Immature natural killer cell (primary cell): ENCODE measurements at regions not wholly inside any gene's neighbourhood (a gene's known extent, or its start where the extent isn't known, plus 50 kb on each side); places are given as distances from the start of the nearest gene placed in this dataset.

Experiments used
- DNase-seq, 3 donors: peaks; one replicate each; pipeline ENCODE4 v3.0.0; 2022; ENCODE audit warnings: mixed read lengths in 1 of 3
- H3K27ac Mint-ChIP-seq, 6 donors: one replicate each; pipeline ENCODE4 v1.8.0; 2020; ENCODE audit warnings: mixed read lengths in 6 of 6, mild to moderate bottlenecking in 5 of 6, inconsistent platforms in 4 of 6, moderate library complexity in 3 of 6
- H3K27me3 Mint-ChIP-seq, 3 donors: one replicate each; pipeline ENCODE4 v1.8.0; 2020 to 2021; ENCODE audit warnings: low read depth in 3 of 3, mild to moderate bottlenecking in 3 of 3, mixed read lengths in 3 of 3, moderate library complexity in 3 of 3, inconsistent platforms in 1 of 3
- H3K36me3 Mint-ChIP-seq, 3 donors: one replicate each; pipeline ENCODE4 v1.8.0; 2020; ENCODE audit warnings: mixed read lengths in 3 of 3, inconsistent platforms in 2 of 3, mild to moderate bottlenecking in 2 of 3
- H3K4me1 Mint-ChIP-seq, 2 donors: one replicate each; pipeline ENCODE4 v1.8.0; 2020; ENCODE audit warnings: inconsistent platforms in 2 of 2, mild to moderate bottlenecking in 2 of 2, mixed read lengths in 2 of 2, moderate library complexity in 1 of 2
- H3K4me3 Mint-ChIP-seq, 5 donors: one replicate each; pipeline ENCODE4 v1.8.0; 2020; ENCODE audit warnings: mild to moderate bottlenecking in 5 of 5, mixed read lengths in 5 of 5, inconsistent platforms in 3 of 5, moderate library complexity in 3 of 5
- H3K9me3 Mint-ChIP-seq, 6 donors: one replicate each; pipeline ENCODE4 v1.8.0; 2020; ENCODE audit warnings: mild to moderate bottlenecking in 6 of 6, mixed read lengths in 6 of 6, inconsistent platforms in 4 of 6, moderate library complexity in 3 of 6

DNA sequence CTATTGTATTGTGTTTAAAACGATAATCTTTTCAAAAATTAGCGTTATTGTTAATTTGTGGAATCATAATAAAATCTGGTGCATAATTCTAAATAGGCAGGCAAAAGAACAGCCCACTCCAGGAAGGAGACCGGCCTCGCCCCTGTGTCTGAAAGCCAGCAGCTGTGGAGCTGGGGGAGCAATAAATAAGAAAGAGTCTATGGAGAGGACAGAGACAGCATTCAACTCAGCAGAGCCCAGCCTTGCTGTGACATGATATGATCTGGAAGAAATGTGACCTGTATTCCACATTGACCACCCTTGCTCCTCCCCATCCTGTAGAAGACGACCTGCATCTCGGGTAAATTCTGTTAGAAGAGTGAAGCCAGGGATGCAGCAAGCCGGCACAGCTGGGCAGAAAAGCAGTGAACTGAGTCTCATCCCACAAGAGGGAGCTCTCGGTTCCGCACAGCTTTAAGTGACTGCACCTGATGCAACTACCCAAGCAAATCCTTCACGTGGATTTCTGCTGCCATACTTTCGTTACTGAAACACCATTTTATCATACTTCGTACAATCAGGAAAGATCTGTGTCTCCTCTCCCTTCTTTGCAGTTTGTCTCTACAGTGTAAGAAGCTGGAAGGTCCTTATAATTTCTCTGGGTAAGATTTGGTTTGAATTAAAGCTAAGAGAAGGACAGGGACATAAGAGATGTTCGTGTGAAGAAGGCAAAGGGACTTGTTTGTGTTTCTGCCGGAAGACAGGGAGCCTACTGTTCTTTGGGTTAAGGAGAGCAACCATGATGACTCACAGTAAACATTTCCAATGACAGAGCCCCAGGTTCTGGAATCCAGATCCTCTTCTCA, 427.1 kb downstream of the GPAM start:
- H3K27ac Mint-ChIP-seq = no peak overlapping the region
- no peak overlapping the region for H3K4me3 Mint-ChIP-seq
- no peaks in the 10 kb centered on the region for H3K36me3 Mint-ChIP-seq
- H3K4me1 Mint-ChIP-seq = no peaks in the 10 kb centered on the region
- peaks cover 0 to 5% (median 0%) of the 10 kb centered on the region in 3 donors for H3K27me3 Mint-ChIP-seq
- DNase-seq = no peak
- H3K9me3 Mint-ChIP-seq = peaks cover 0 to 2% (median 0%) of the 10 kb centered on the region in 6 donors

DNA sequence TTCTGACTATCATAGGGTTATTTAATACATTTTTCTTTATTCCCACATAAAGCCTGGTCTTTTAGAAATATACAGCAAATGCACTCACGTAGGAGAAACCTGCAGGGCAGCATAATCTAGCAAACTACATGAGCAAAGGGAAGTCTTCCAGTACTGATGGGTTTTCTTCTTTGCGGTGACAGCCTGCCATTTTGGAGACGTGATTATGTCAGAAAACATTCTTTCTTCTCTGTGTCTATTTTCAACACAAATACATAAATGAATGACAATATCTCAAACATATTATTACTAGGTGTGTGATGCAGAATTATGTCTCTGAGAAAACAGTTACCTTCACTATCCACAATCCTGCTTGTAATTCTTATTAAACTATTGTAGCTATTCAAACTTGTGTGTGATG, 425.0 kb downstream of the GPAM start:
- Mint-ChIP-seq H3K36me3 (no peaks in the 10 kb centered on the region), H3K27ac (no peak overlapping the region), H3K27me3 (peaks cover 0 to 3% (median 0%) of the 10 kb centered on the region in 3 donors), H3K4me1 (no peaks in the 10 kb centered on the region), H3K9me3 (peaks cover 0 to 2% (median 0%) of the 10 kb centered on the region in 6 donors), H3K4me3 (no peak overlapping the region)
- DNase-seq = no peak

DNA sequence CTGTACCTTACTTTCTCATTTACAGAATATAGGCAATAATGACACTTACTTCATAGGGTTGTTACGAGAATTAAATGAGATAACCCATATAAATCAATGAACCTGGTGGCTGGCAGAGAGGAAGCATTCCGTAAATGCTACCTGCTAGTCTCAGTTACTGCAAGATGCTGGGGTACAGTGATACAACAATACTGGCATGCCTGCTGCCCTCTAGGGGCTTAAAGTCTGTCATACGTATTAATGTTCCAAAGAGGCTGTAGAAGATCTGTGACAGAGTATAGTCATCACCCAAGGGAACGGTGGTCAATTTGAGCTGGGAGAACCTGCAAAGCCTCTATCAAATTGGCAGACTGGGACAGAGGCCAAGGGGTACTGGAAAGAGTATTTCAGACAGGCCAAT, 421.5 kb downstream of the GPAM start:
- H3K9me3 Mint-ChIP-seq = peaks cover 0 to 2% (median 0%) of the 10 kb centered on the region in 6 donors
- H3K27me3 Mint-ChIP-seq = peaks cover 0 to 4% (median under 1%) of the 10 kb centered on the region in 3 donors
- no peak overlapping the region for H3K4me3 Mint-ChIP-seq
- DNase-seq = no peak
- no peaks in the 10 kb centered on the region for H3K36me3 Mint-ChIP-seq
- no peak overlapping the region for H3K27ac Mint-ChIP-seq
- no peaks in the 10 kb centered on the region for H3K4me1 Mint-ChIP-seq

DNA sequence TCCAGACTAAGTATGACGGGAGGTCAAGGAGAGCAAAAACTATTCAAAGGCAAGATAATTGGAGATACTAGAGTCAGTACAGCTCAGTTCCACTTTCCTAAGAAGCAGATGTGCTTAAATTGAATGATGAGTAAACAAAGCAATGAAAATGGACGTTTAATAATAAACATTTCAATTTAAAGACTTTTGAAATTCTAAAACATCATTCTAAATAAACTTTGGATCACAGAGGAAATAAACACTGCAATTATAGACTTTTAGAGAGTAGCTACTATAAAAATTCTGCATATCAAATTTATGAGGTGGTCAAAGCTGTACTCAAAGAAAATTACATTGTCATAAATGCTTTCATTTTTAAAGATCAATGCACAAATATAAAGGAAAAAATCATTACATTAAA, 418.3 kb downstream of the GPAM start:
- Mint-ChIP-seq H3K9me3 (peaks cover 0 to 2% (median 0%) of the 10 kb centered on the region in 6 donors), H3K27ac (no peak overlapping the region), H3K4me3 (no peak overlapping the region), H3K36me3 (no peaks in the 10 kb centered on the region), H3K4me1 (no peaks in the 10 kb centered on the region), H3K27me3 (peaks cover 0 to 2% (median 2%) of the 10 kb centered on the region in 3 donors)
- no peak for DNase-seq

DNA sequence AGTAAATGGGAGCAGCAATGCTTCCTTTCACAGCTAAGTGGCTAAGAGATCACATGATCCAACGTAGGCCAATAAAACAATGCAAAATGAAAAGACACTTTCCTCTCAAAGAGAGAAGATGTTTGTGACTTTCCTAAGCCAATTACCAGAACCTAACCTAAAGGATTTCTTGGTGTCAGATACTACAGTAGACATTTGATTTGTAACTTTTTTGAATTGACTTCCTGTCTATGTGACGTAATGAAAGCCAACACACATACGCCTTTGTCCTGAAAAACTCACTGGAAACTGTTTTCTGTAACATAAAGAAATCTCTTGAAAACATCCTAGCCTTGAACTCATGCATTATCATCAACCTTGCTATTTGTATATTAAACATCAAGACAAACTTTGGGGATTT, 417.1 kb downstream of the GPAM start:
- no peak for DNase-seq
- peaks cover 0 to 2% (median 0%) of the 10 kb centered on the region in 6 donors for H3K9me3 Mint-ChIP-seq
- peaks cover 0 to 2% (median 2%) of the 10 kb centered on the region in 3 donors for H3K27me3 Mint-ChIP-seq
- H3K4me3 Mint-ChIP-seq = no peak overlapping the region
- no peaks in the 10 kb centered on the region for H3K36me3 Mint-ChIP-seq
- H3K4me1 Mint-ChIP-seq = no peaks in the 10 kb centered on the region
- H3K27ac Mint-ChIP-seq = no peak overlapping the region

DNA sequence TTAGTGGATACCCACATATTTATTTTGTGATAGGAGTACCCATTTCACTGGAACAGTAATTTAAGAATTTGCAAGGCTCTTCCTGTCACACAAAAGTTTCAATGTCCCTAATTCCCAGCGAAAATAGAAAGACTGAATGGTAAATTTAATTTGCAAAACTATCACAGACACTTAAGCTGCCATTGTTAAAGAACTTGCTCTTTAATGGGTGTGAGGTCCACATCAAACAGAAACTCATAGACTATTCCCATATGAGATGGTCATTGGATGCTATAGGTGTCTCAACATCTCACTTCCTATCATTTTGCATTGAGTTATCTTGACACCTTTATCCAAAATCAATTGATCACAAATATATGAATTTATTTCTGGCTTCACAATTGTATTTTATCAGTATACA, 415.9 kb downstream of the GPAM start:
- Mint-ChIP-seq H3K9me3 (peaks cover 0 to 2% (median 0%) of the 10 kb centered on the region in 6 donors), H3K27ac (no peak overlapping the region), H3K4me1 (no peaks in the 10 kb centered on the region), H3K27me3 (peaks cover 0 to 2% (median 2%) of the 10 kb centered on the region in 3 donors), H3K36me3 (no peaks in the 10 kb centered on the region), H3K4me3 (no peak overlapping the region)
- no peak for DNase-seq

DNA sequence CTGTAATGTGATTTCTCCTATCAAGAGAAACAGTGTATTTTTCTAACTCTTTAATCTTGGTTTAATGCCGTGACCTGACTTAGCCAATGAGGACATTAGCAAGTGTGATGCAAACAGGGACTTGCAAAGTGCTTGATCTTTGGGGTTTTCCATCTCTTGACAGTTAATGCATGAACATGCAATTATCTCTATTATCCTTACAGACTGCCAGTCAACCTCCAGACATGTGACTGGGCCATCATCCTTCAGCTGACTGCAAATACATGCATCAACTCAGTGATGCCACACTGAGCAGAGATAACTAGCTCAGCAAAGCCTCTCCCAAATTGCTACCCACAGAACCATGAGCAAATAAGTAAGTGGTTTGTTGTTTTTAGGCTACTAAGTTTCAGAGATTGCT, 409.6 kb downstream of the GPAM start:
- no peak overlapping the region for H3K27ac Mint-ChIP-seq
- peaks cover 0 to 3% (median under 1%) of the 10 kb centered on the region in 6 donors for H3K9me3 Mint-ChIP-seq
- DNase-seq = no peak
- H3K36me3 Mint-ChIP-seq = no peaks in the 10 kb centered on the region
- H3K4me3 Mint-ChIP-seq = no peak overlapping the region
- H3K4me1 Mint-ChIP-seq = no peaks in the 10 kb centered on the region
- no peaks in the 10 kb centered on the region for H3K27me3 Mint-ChIP-seq

DNA sequence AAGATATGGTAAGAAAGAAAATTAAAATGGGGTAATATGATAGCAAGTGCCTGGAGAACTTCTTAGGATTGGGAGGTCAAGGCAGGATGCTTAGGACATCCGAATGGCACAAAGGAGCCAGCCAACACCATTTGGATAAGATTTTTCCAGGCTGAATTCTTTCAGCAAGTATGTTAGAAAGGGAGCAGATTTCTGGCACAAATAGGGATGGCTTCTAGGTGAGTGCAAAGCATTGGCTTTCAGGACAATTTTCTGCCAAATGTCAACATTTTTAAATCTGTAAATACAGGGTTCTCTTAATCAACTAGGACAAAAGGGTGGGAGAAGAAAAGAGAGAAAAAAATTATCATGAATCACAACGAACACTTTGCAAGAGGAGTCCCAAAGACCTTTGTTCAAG, 409.1 kb downstream of the GPAM start:
- H3K4me1 Mint-ChIP-seq = no peaks in the 10 kb centered on the region
- peaks cover 0 to 3% (median under 1%) of the 10 kb centered on the region in 6 donors for H3K9me3 Mint-ChIP-seq
- H3K4me3 Mint-ChIP-seq = no peak overlapping the region
- DNase-seq = no peak
- H3K27ac Mint-ChIP-seq = no peak overlapping the region
- no peaks in the 10 kb centered on the region for H3K27me3 Mint-ChIP-seq
- H3K36me3 Mint-ChIP-seq = no peaks in the 10 kb centered on the region

DNA sequence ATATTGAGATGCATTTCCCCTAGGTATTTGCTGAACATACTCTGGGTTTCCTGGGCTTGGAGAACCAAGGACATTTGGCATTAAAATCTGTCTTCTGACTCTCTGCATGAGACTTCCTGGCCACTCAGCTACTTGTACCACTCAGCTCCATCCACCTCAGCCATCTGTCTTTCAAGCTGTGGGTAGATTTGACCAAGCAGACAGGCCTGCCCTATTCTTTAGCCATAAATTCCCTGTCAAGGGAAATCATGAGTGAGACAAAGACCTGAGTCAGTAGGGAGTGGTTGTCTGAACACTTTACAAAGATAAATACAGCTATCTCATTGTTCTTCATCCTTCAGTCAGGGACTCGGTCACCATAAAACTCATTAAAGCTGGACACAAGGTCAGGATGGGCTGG, 399.1 kb downstream of the GPAM start:
- H3K27ac Mint-ChIP-seq = no peak overlapping the region
- no peaks in the 10 kb centered on the region for H3K4me1 Mint-ChIP-seq
- no peak overlapping the region for H3K4me3 Mint-ChIP-seq
- no peaks in the 10 kb centered on the region for H3K36me3 Mint-ChIP-seq
- no peak for DNase-seq
- peaks cover 0 to 5% (median under 1%) of the 10 kb centered on the region in 6 donors for H3K9me3 Mint-ChIP-seq
- H3K27me3 Mint-ChIP-seq = peaks cover 0 to 2% (median 0%) of the 10 kb centered on the region in 3 donors

DNA sequence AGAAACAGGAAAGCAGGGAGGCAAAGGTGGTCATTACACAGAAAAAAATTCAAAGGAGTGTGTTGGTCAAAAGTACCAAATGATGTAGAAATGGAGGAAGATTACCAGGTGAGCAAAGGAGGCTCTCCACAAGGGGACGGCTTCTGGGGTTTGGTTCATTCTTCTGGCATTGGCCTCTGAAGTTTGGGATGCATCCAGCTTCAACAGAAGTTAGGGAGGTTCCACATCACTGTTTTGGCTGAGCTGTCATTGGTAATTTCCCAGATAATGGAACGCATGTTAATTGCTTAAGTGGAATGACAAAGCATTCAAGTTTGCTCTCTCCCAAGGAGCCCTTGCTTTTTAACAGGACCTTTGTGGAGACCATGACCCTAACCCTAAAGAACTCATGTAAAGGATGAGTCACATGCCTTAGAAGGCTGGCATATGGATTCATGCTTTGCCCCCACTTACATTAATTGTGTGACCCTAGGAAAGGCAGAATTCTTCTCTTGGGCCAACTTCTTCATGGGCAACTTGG, 398.6 kb downstream of the GPAM start:
- peaks cover 0 to 2% (median 0%) of the 10 kb centered on the region in 3 donors for H3K27me3 Mint-ChIP-seq
- peaks cover 0 to 5% (median 2%) of the 10 kb centered on the region in 6 donors for H3K9me3 Mint-ChIP-seq
- no peak for DNase-seq
- H3K36me3 Mint-ChIP-seq = no peaks in the 10 kb centered on the region
- no peaks in the 10 kb centered on the region for H3K4me1 Mint-ChIP-seq
- no peak overlapping the region for H3K4me3 Mint-ChIP-seq
- no peak overlapping the region for H3K27ac Mint-ChIP-seq

DNA sequence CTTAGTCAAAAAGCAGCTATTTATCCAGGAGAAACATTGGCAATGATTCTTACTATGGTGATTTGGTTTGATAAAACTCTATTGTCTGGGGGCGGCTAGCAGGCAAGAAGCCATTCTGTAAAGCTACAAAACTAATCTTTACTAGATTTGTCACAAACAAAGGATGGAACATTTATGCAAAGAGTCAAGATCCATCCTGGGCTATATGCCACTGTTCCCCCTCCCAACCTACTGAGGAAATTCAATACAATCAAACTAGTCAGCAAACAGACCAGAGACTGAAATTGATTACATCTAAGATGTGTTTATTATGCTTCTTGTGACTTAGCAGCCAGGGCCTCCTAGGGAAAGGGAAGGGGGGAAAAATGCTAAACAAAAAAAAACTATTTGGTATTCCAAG, 397.6 kb downstream of the GPAM start:
- DNase-seq = no peak
- Mint-ChIP-seq H3K27me3 (peaks cover 0 to 2% (median 2%) of the 10 kb centered on the region in 3 donors), H3K9me3 (peaks cover 0 to 9% (median 2%) of the 10 kb centered on the region in 6 donors), H3K36me3 (no peaks in the 10 kb centered on the region), H3K4me3 (no peak overlapping the region), H3K27ac (no peak overlapping the region), H3K4me1 (no peaks in the 10 kb centered on the region)

DNA sequence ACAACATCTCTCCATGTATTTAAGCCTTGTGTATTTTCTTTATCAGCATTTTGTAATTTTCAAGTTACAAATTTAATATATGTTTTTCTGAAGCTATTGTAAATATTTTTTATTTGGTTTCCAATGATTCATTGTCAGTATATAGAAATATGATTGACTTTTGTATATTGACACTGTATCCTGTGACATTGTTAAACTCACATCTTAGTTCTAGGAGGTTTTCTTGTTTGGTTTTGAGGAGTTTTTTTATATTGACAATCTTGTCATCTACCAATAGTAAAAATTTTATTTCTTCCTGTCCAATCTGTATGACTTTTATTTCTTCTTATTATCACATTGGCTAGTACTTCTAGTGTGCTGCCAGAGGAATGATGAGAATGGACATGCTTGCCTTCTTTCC, 393.7 kb downstream of the GPAM start:
- DNase-seq = no peak
- Mint-ChIP-seq H3K4me3 (no peak overlapping the region), H3K9me3 (peaks cover 0 to 8% (median 0%) of the 10 kb centered on the region in 6 donors), H3K4me1 (no peaks in the 10 kb centered on the region), H3K27ac (no peak overlapping the region), H3K36me3 (no peaks in the 10 kb centered on the region), H3K27me3 (peaks cover 0 to 2% (median 0%) of the 10 kb centered on the region in 3 donors)

DNA sequence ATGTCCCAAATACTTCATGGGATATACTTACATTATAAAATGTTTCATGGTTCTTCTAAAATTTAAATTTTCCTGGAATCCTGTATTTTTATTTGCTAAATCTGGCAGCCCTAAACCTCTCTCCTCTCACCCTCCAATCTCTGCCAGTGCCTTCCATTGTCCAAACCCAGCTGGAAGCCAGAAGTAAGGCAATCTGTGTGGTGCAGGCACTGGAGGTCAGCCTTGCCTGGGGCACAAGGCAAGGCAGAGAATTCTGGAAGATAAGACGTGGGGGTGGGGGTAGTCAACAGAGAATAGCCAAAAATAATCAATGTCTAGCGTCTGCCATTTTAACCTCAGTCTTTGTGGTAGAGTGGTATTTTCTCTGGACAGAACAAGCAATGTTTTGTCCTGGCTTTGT, 381.7 kb downstream of the GPAM start:
- H3K36me3 Mint-ChIP-seq = no peaks in the 10 kb centered on the region
- H3K4me3 Mint-ChIP-seq = no peak overlapping the region
- H3K27me3 Mint-ChIP-seq = peaks cover 0 to 3% (median 2%) of the 10 kb centered on the region in 3 donors
- H3K27ac Mint-ChIP-seq = no peak overlapping the region
- no peaks in the 10 kb centered on the region for H3K4me1 Mint-ChIP-seq
- peaks cover 0 to 9% (median 2%) of the 10 kb centered on the region in 6 donors for H3K9me3 Mint-ChIP-seq
- no peak for DNase-seq

DNA sequence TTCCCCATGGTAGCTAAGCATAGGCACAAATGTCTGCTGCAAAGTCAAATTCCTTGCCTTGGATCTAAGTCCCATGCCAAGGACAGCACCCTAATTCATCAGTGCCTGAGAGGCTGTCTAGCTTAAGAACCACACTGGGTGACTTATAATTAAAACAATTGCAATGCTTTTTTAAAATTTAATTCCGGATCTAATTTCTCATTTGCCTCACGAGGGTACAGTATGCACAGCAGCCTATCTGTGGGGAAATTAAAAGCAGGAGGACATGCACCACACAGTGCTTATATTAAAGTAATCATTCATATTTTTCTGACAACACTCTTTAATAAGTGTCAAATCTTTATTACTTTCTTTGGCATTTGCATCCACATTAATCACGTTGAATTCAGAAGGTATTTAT, 378.8 kb downstream of the GPAM start:
- Mint-ChIP-seq H3K4me1 (no peaks in the 10 kb centered on the region), H3K4me3 (no peak overlapping the region), H3K27ac (no peak overlapping the region), H3K36me3 (no peaks in the 10 kb centered on the region), H3K27me3 (peaks cover 0 to 3% (median 0%) of the 10 kb centered on the region in 3 donors), H3K9me3 (peaks cover 0 to 9% (median 0%) of the 10 kb centered on the region in 6 donors)
- no peak for DNase-seq
